Retina (tissue), 1 donor: ENCODE measurements at regions not wholly inside any gene's neighbourhood (a gene's known extent, or its start where the extent isn't known, plus 50 kb on each side); places are given as distances from the start of the nearest gene placed in this dataset.
"Not testable (repeated sequence)": the region's sequence is repeated elsewhere in the genome, so short reads cannot be mapped to it uniquely, and the experiment has no call there.

Experiments
- DNase-seq: peaks from one replicate; pipeline ENCODE4 v3.0.0-alpha.2; 2016

DNA sequence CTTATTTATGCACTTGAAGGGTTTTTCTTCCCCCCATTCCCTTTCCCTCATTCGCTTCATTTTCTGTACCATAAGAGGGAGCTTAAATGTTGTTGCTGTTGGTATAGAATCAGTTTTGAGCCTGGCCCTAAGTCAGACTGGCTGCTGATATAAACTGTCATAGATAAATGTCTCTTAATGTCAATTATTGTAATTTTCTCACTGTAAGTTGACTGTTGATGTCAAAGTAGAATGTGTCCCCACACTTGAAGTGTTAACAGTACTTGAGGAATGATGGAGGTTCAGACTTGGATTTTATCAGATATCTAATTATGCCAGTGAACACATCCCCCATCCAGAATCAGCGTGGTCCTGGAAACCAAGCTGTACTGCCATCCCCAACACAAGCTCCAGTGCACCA is 87.8 kb downstream of the PRR15 start:
- no peak for DNase-seq

GRCh38 chr7:29652556-29652955 is 88.9 kb downstream of the PRR15 start:
- no peak for DNase-seq

- not testable (repeated sequence) for DNase-seq
These were observed 90.7 kb downstream of the PRR15 start for GRCh38 chr7:29654340-29654739.

GRCh38 chr7:29657288-29657687 is 93.7 kb downstream of the PRR15 start:
- DNase-seq: no peak

- no peak for DNase-seq
These were observed 94.2 kb downstream of the PRR15 start for GRCh38 chr7:29657856-29658255.

DNA sequence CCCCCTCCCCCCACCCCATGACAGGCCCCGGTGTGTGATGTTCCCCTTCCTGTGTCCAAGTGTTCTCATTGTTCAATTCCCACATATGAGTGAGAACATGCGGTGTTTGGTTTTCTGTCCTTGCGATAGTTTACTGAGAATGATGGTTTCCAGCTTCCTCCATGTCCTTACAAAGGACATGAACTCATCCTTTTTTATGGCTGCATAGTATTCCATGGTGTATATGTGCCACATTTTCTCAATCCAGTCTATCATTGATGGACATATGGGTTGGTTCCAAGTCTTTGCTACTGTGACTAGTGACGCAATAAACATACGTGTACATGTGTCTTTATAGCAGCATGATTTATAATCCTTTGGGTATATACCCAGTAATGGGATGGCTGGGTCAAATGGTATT is 95.6 kb downstream of the PRR15 start:
- DNase-seq: not testable (repeated sequence)

- not testable (repeated sequence) for DNase-seq
These were observed 99.3 kb downstream of the PRR15 start for GRCh38 chr7:29662899-29663298.

- DNase-seq: not testable (repeated sequence)
These were observed 101.4 kb downstream of the PRR15 start for GRCh38 chr7:29664999-29665398.

GRCh38 chr7:29667096-29667669 is 103.5 kb downstream of the PRR15 start:
- DNase-seq: not testable (repeated sequence)

DNA sequence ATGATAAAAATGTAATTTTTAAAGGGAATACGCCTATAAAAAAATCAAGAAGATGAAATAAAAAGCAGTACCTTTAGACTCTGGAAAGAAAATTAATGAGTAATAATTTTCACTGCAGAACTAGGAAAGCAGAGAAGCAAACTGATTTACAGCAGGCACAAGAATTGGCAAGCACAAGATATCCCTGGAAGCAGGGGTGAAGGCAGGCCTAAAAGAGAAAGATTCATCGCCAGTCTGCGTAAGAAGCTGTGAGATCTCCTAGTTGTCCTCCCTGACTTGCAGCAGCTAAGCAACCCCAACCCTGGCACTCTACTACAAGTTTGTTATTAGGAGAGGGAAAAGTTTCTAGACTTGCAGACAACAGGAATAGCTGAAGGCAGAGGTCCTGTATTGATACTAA is 107.7 kb downstream of the PRR15 start:
- not testable (repeated sequence) for DNase-seq

- DNase-seq: not testable (repeated sequence)
These were observed 110.0 kb downstream of the PRR15 start for GRCh38 chr7:29673635-29674034.

DNA sequence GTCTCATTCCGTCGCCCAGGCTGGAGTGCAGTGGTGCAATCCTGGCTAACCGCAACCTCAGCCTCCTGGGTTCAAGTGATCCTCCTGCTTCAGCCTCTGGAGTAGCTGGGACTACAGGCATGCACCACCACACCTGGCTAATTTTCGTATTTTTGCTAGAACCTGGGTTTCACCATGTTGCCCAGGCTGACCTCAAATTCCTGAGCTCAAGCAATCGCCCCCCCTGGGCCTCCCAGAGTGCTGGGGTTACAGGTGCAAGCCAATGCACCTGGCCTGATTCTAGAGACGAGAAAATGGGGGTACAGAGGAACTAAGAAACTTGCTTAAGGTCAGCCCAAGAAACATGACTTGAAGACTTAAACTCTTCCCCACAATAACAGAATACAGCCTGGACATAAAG is 111.0 kb downstream of the PRR15 start:
- not testable (repeated sequence) for DNase-seq

- DNase-seq: not testable (repeated sequence)
These were observed 113.6 kb downstream of the PRR15 start for GRCh38 chr7:29677254-29677653.

DNA sequence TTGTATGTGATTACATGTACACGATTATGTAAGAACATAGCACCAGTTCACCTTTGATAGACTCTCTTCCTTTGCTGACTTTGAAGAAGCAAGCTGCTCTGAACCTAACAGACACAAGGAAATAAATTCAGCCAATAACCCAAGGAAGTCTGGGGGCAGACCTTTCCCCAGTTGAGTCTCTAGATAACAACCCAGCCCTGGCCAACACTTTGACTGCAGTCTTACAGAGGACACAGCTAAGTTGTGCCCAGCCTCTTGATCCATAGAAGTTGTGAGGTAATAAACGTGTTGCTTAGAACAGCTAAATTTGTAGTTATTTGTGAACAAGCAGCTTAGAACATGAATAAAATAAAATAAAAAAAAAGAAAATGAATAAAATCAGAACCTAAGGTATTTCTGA is 116.3 kb downstream of the PRR15 start:
- DNase-seq: not testable (repeated sequence)

- not testable (repeated sequence) for DNase-seq
These were observed 117.0 kb downstream of the PRR15 start for GRCh38 chr7:29680601-29681000.

DNA sequence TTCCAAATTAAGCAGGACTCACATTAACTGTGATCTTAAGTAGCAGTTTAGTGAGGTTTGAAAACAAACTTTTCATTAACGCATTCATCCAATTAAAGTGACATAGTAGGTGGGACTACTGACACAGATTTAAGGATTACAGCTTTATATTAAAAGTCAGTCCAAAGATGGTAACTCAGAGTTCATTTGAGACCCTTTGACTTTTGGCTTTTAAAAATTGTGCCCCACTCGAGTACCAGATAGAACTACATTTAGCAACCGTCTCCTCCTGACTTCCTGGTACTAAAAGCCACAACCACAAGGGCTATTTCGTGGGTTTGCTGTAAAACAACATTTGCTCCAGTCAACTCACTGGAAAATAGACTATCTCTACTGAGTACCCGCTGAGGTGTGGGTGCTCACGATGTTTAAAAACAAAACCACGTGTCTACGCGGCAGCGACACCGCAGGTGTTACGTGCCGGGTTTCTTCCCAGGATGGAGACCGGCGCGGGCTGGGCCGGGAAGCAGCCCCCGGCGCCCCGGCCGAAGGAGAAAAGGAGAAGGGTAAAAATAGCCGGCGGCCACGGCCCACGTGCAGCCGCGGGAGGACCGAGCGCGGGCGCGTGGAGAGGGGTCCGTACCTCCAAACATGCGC is 120.6 kb downstream of the PRR15 start:
- peak; percentile 14 for DNase-seq

DNA sequence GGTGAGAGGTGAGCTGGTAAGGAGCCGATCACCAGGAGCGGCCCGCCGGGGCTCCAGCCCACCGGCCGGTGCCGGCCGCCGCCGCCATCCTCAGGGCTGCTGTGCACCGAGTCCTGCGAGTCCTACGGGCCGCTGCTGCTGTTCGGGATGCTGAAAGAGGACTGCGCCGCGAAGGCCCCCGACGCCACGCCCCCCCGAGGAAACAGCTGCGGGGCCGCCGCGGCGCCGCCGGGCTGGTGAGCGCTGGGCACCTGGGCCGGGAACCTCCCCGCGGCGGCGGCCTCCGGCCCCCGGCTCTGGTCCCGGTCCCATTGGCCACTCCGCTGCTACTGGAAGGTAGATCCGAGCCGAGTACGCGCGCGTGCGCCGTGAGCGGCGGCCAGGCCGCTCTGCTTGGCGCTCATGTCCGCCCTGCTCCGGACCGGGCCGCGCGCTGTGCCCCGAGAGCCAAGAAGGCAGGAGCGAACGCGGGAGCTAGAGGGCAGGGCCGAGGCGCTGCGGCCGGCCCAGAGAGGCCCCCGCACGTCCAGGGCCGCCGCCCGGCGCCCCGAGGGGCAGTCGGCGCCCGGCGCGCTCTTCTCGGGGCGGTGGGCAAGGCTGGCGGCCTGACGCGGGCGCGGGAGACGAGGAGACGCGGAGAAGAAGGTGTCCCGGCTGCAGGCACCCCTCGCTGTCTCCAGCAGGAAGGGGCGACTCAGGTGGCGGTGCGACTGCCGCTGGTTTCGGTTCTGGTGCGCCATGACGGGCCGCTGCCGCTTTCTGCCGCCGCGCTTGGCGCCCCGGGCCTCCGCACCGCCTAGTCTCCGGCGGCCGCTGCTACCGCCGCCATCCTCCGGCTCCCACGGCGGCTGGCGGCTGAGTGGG is 121.3 kb upstream of the WIPF3 start:
- peak; percentile 88 for DNase-seq

GRCh38 chr7:29685651-29686271 is 120.5 kb upstream of the WIPF3 start:
- DNase-seq: peak; percentile 49

GRCh38 chr7:29690510-29690909 is 115.8 kb upstream of the WIPF3 start:
- DNase-seq: not testable (repeated sequence)

- DNase-seq: not testable (repeated sequence)
These were observed 109.9 kb upstream of the WIPF3 start for GRCh38 chr7:29696402-29696801.

DNA sequence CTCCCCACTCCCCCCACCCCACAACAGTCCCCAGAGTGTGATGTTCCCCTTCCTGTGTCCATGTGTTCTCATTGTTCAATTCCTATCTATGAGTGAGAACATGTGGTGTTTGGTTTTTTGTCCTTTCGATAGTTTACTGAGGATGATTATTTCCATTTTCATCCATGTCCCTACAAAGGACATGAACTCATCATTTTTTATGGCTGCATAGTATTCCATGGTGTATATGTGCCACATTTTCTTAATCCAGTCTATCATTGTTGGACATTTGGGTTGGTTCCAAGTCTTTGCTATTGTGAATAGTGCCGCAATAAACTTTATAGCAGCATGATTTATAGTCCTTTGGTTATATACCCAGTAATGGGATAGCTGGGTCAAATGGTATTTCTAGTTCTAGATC is 106.6 kb upstream of the WIPF3 start:
- not testable (repeated sequence) for DNase-seq

DNA sequence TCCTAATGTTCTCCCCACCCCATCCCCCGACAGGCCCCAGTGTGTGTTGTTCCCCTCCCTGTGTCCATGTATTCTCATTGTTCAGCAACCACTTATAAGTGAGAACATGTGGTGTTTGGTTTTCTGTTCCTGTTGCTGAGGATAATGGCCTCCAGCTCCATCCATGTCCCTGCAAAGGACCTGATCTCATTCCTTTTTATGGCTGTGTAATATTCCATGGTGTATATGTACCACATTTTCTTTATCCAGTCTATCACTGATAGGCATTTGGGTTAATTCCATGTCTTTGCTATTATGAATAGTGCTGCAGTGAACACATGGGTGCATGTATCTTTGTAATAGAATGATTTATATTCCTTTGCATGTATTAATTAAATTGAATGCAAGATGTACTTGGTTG is 104.8 kb upstream of the WIPF3 start:
- DNase-seq: not testable (repeated sequence)

DNA sequence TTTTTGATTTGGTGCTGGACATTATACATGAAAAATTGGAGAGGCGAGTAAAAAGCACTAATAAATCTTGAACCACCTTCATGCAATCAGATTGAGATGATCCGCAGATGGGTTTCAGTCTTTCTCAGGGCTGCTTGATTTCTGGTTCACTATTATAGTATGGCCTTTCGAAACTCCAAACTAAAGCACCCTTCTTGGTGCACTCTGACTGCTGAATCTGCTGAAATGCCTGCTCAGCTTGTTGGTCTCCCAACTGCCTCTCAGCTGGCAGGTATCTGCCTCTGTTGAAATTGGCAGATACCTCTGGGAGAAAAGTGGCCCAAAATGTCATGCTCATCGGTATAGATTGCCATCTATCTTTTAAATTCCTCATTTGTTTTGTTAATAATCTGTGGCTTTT is 102.5 kb upstream of the WIPF3 start:
- not testable (repeated sequence) for DNase-seq
